MM.1S (cell line): ENCODE measurements at regions not wholly inside any gene's neighbourhood (a gene's known extent, or its start where the extent isn't known, plus 50 kb on each side); places are given as distances from the start of the nearest gene placed in this dataset.

Experiments used
- EZH2phosphoT487 ChIP-seq: fragments of 300-600 bp; sonication (generic); IDR thresholded peaks from 2 replicates; pipeline ENCODE4 v1.6.1; 2018; ENCODE audit warnings: antibody characterized with exemption, low read length
- TF ChIP-seq, protein P1 (sequence below): fragments of 300-600 bp; sonication (generic); IDR thresholded peaks from 2 replicates; pipeline ENCODE4 v1.5.1; 2016; ENCODE audit warnings: antibody characterized with exemption, low read length, mixed read lengths

DNA sequence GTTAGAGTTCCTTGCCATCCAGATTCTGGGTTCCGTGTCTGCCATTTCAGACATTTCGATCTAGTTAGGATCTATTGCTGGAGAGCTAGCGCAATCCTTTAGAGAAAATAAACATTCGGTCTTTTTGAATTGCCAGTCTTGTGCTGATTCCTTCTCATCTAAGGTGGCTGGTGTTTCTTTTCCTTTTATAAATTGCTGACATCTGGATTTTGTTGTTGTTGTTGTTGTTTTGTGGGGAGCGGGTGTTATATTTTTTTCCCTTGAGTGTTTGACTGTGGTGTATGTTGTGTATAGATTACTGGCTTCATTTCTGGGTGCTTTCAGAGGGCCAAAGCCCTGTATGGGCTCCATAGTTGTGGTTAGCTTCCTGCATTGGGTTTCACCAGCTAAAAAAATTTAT, 128.5 kb upstream of the LRP1B start:
- TF ChIP-seq, protein P1, sequence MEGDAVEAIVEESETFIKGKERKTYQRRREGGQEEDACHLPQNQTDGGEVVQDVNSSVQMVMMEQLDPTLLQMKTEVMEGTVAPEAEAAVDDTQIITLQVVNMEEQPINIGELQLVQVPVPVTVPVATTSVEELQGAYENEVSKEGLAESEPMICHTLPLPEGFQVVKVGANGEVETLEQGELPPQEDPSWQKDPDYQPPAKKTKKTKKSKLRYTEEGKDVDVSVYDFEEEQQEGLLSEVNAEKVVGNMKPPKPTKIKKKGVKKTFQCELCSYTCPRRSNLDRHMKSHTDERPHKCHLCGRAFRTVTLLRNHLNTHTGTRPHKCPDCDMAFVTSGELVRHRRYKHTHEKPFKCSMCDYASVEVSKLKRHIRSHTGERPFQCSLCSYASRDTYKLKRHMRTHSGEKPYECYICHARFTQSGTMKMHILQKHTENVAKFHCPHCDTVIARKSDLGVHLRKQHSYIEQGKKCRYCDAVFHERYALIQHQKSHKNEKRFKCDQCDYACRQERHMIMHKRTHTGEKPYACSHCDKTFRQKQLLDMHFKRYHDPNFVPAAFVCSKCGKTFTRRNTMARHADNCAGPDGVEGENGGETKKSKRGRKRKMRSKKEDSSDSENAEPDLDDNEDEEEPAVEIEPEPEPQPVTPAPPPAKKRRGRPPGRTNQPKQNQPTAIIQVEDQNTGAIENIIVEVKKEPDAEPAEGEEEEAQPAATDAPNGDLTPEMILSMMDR, result no peak
- TF ChIP-seq EZH2phosphoT487, result no peak
